GM10248 (cell line): ENCODE measurements at regions not wholly inside any gene's neighbourhood (a gene's known extent, or its start where the extent isn't known, plus 50 kb on each side); places are given as distances from the start of the nearest gene placed in this dataset.
A peak's percentile ranks its signal among the peaks of the same experiment; 100 is the strongest.

Experiments used
- CTCF ChIA-PET: fragments of 300-600 bp; sonication (Branson Sonifier 250); formaldehyde crosslinking; extraction: SDS; loops from one replicate; lab custom pipeline; 2021; ENCODE audit warnings: antibody characterized with exemption; lab: Yijun Ruan, JAX
- POLR2A ChIA-PET: fragments of 350-650 bp; sonication (Branson Sonifier 250); formaldehyde crosslinking; extraction: SDS; loops from one replicate; lab custom pipeline; 2020; ENCODE audit warnings: antibody characterized with exemption; lab: Yijun Ruan, JAX
- DNase-seq: peaks from one replicate; pipeline ENCODE4 v3.0.0; 2012; ENCODE audit errors: extremely low spot score
- CTCF ChIP-seq: IDR thresholded peaks from 2 replicates; pipeline ENCODE4 v1.5.1; 2012; ENCODE audit warnings: mild to moderate bottlenecking, low read depth; ENCODE audit errors: extremely low read depth, missing control alignments, control extremely low read depth

GRCh38 chr1:209057083-209057482, 526.4 kb upstream of the CAMK1G start:
- TF ChIP-seq CTCF, result no peak
- ChIA-PET CTCF (interaction anchor here (0.6 kb wide), 1 partner anchor 44 kb away, joined by 3 read pairs; no protein-coding TSS in a partner anchor), POLR2A (no interaction called here)
- DNase-seq, result no peak

- no peak for TF ChIP-seq CTCF
Observed at GRCh38 chr1:209057901-209058300, 525.6 kb upstream of the CAMK1G start.

GRCh38 chr1:209059376-209059775, 524.1 kb upstream of the CAMK1G start:
- POLR2A ChIA-PET, result no interaction called here
- CTCF ChIA-PET, result interaction anchor here (1.0 to 3.4 kb wide), 7 partner anchors 8 to 149 kb away, joined by 3 to 13 read pairs (median 4); no protein-coding TSS in a partner anchor
- no peak for DNase-seq
- no peak for TF ChIP-seq CTCF

More at GRCh38 chr1:209057901-209058300, 525.6 kb upstream of the CAMK1G start:
- ChIA-PET POLR2A (no interaction called here), CTCF (interaction anchor here (3.4 kb wide), 1 partner anchor 9 kb away, joined by 13 read pairs; no protein-coding TSS in a partner anchor)
- DNase-seq, result no peak

GRCh38 chr1:209059981-209060380, 523.5 kb upstream of the CAMK1G start:
- ChIA-PET POLR2A (no interaction called here), CTCF (interaction anchor here (1.0 to 3.4 kb wide), 4 partner anchors 9 to 148 kb away, joined by 3 to 13 read pairs (median 6); no protein-coding TSS in a partner anchor)
- no peak for TF ChIP-seq CTCF
- no peak for DNase-seq

- POLR2A ChIA-PET, result no interaction called here
- no peak for TF ChIP-seq CTCF
- CTCF ChIA-PET, result interaction anchor here (0.9 to 2.4 kb wide), 5 partner anchors 9 to 128 kb away, joined by 3 to 6 read pairs (median 3); no protein-coding TSS in a partner anchor
- DNase-seq, result no peak
Observed at GRCh38 chr1:209062081-209062620, 521.4 kb upstream of the CAMK1G start.

GRCh38 chr1:209062863-209063262, 520.7 kb upstream of the CAMK1G start:
- POLR2A ChIA-PET, result no interaction called here
- CTCF ChIA-PET, result interaction anchor here (0.9 to 2.4 kb wide), 5 partner anchors 10 to 127 kb away, joined by 3 to 6 read pairs (median 3); no protein-coding TSS in a partner anchor
- DNase-seq, result peak; percentile 37
- TF ChIP-seq CTCF, result no peak
